T-helper 2 cell treated with Interferon-gamma antibody and Interleukin-4, amounts not matched to agents 5 μg/mL and 100 μg/mL, for 36 hours (primary cell): ENCODE measurements at regions not wholly inside any gene's neighbourhood (a gene's known extent, or its start where the extent isn't known, plus 50 kb on each side); places are given as distances from the start of the nearest gene placed in this dataset.

ENCODE experiments used
- DNase-seq: peaks from one replicate; pipeline ENCODE4 v3.0.0; 2021; ENCODE audit warnings: low spot score
- H3K27ac Mint-ChIP-seq: one replicate; pipeline ENCODE4 v1.8.0; 2021; ENCODE audit warnings: mild to moderate bottlenecking, mixed read lengths
- H3K27me3 Mint-ChIP-seq: one replicate; pipeline ENCODE4 v1.8.0; 2021; ENCODE audit warnings: low read depth, mixed read lengths
- H3K36me3 Mint-ChIP-seq: one replicate; pipeline ENCODE4 v1.8.0; 2021; ENCODE audit warnings: low read depth, mixed read lengths
- H3K4me1 Mint-ChIP-seq: one replicate; pipeline ENCODE4 v1.8.0; 2021; ENCODE audit warnings: low read depth, mixed read lengths
- H3K4me3 Mint-ChIP-seq: one replicate; pipeline ENCODE4 v1.8.0; 2022; ENCODE audit warnings: mild to moderate bottlenecking, moderate library complexity, mixed read lengths
- H3K9me3 Mint-ChIP-seq: one replicate; pipeline ENCODE4 v1.8.0; 2021; ENCODE audit warnings: mixed read lengths

DNA sequence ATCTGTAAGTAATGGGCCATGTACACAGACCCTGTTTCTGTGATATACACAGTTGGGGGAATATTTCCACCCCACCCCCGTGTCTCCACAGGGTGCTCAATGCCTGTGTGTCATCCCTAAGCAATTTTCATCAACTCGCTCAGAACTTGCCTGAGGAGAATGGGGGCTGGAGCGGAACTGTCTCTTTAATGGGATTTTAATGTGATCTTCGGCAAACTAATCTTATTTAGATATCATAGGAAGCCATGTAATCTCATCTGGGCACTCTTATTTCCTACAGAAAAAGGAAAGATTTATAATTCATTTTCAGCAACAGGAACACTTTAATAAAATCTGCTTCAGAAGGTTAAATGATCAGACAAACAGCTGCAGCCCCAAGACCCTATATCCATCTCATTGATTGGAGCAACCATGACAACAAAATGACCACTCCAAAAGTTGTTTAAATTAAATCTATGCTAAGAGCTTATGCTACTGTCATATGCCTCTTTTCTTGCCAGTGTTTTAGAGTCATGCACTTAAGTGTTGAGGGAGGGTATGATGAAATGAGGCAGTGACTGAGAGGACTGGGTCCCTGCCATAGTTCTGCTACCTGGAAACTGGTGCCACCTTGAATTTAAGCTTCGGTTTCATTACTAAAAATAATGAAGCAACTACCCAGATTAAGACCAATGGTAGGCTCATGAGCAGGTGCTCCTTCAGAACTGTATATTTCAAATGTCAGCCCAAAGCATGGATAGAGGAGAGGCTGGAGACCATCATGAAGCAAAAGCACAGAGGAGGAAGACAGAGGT, 183.1 kb upstream of the DDX18 start:
- Mint-ChIP-seq H3K9me3 (no peaks in the 10 kb centered on the region), H3K4me1 (no peaks in the 10 kb centered on the region), H3K36me3 (no peaks in the 10 kb centered on the region), H3K27ac (no peak overlapping the region), H3K27me3 (no peaks in the 10 kb centered on the region), H3K4me3 (no peak overlapping the region)
- no peak for DNase-seq

DNA sequence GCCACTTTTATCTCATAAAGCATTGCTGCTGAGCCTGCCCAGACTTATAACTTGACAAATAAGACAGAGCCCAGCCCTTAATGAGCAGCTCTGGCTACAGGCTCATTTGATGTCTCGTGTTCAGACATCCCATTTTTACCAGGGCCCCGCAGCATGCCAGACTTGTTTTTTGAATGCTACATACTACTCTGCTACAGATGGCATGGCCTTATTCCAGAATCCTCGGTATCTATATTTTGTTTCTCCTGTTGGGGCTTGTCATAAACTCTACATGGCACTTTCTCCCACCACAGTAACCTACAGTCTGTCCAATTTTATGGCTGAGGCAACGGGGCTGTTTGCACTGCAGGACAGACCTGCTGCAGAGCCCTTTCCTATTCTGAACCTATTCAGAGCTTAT, 179.0 kb upstream of the DDX18 start:
- Mint-ChIP-seq H3K36me3 (no peaks in the 10 kb centered on the region), H3K9me3 (peaks cover 3% of the 10 kb centered on the region), H3K4me1 (no peaks in the 10 kb centered on the region), H3K27me3 (no peaks in the 10 kb centered on the region), H3K27ac (no peak overlapping the region), H3K4me3 (no peak overlapping the region)
- no peak for DNase-seq

DNA sequence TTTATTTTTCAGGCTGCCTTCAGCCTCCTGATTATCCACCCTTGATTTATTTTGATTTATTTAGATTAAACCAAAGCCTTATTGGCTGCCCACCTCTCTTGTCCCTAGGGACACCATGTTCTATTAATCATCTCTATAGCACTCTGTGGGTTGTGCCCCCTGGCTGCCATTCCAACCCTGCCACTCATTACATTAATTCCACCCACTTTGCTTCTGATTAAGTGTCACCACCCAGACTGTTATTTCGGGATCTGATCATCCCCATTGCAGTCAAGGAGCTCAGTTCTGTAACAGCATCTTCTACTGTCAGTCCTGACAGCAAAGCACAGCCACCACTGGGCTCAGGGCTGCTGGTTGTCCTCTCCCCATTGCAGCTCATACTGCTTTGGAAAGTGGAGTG, 175.1 kb upstream of the DDX18 start:
- no peak overlapping the region for H3K4me3 Mint-ChIP-seq
- no peaks in the 10 kb centered on the region for H3K4me1 Mint-ChIP-seq
- H3K27me3 Mint-ChIP-seq = no peaks in the 10 kb centered on the region
- H3K9me3 Mint-ChIP-seq = peaks cover 3% of the 10 kb centered on the region
- H3K27ac Mint-ChIP-seq = no peak overlapping the region
- no peaks in the 10 kb centered on the region for H3K36me3 Mint-ChIP-seq
- DNase-seq = no peak

DNA sequence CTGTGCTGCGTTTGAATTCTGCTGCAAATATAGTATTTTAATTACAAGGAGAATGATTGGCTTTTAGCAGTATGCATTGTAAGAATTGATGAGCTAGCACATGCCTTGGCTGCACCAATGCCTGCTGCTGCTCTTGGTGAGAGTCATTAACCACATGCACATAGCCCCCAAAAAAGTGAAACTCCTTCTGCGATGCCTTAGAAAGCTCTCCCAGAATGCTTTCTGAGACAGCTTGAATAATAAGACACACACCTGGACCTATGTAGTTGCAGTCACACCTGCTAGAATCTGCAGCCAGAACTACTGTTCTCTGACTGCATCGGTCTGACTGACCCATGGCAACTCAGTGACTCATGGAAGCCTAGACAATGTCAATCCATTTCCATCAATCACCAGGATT, 170.1 kb upstream of the DDX18 start:
- H3K27me3 Mint-ChIP-seq = no peaks in the 10 kb centered on the region
- H3K36me3 Mint-ChIP-seq = no peaks in the 10 kb centered on the region
- no peak for DNase-seq
- no peak overlapping the region for H3K4me3 Mint-ChIP-seq
- peaks cover 12% of the 10 kb centered on the region for H3K9me3 Mint-ChIP-seq
- H3K4me1 Mint-ChIP-seq = no peaks in the 10 kb centered on the region
- H3K27ac Mint-ChIP-seq = no peak overlapping the region

DNA sequence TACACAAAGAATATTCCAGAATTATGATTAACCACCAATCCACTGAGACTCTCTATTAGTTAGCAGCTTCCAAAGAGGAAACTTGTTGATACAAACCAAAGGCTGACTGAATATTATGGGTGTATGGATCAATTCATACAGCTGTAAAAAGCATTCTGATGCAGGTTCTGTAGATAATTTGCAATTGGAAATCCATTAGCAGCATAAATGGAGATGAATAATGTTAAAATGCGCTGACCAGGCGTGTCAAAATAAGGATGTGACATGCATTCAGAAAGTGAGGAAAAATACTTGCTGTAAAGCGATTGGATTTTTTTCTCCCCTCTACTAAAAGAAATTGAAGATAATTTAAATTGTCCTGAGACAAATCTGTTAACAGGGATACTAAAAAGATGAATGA, 169.0 kb upstream of the DDX18 start:
- Mint-ChIP-seq H3K27ac (no peak overlapping the region), H3K4me3 (no peak overlapping the region), H3K27me3 (no peaks in the 10 kb centered on the region), H3K4me1 (no peaks in the 10 kb centered on the region), H3K9me3 (peaks cover 12% of the 10 kb centered on the region), H3K36me3 (no peaks in the 10 kb centered on the region)
- DNase-seq = no peak

DNA sequence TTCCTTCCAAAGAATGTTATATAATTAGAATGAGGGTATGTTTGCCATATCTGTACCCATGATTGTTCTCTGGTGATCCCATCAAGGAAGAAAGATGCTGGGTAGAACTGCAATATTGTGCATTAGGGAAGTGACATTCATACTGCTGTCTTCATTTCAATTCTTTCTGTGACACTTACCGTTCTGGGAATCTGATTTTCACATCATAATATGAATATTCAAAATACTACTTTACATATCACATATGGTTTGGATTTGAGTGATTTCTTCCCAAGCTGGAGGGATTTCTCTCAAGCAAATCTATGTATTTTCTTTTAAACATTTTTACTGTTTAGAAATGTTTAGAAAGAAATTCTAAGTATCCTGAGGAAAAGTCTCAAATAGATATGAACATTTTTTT, 168.4 kb upstream of the DDX18 start:
- no peaks in the 10 kb centered on the region for H3K27me3 Mint-ChIP-seq
- no peak for DNase-seq
- H3K27ac Mint-ChIP-seq = no peak overlapping the region
- H3K4me1 Mint-ChIP-seq = no peaks in the 10 kb centered on the region
- no peaks in the 10 kb centered on the region for H3K36me3 Mint-ChIP-seq
- peaks cover 12% of the 10 kb centered on the region for H3K9me3 Mint-ChIP-seq
- H3K4me3 Mint-ChIP-seq = no peak overlapping the region

DNA sequence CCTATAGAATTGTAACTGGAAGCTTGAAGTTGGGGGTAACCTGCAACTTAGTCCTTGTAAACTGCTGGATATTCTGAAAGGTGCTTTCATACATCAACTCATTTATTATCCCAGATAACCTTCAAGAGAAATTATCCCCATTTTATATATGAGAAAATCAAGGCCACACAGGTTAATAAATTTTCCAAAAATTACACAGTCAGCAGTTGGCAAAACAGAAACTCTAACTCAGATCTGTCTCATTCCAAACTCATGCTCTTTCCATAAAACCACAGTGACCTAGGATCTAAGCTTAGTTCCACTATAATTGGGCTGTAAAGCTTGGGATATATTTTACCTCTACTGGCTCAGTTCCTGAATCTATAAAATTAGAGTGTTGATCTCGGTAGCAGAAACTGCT, 167.6 kb upstream of the DDX18 start:
- DNase-seq = no peak
- Mint-ChIP-seq H3K4me3 (no peak overlapping the region), H3K4me1 (no peaks in the 10 kb centered on the region), H3K36me3 (no peaks in the 10 kb centered on the region), H3K9me3 (peaks cover 12% of the 10 kb centered on the region), H3K27ac (no peak overlapping the region), H3K27me3 (no peaks in the 10 kb centered on the region)

DNA sequence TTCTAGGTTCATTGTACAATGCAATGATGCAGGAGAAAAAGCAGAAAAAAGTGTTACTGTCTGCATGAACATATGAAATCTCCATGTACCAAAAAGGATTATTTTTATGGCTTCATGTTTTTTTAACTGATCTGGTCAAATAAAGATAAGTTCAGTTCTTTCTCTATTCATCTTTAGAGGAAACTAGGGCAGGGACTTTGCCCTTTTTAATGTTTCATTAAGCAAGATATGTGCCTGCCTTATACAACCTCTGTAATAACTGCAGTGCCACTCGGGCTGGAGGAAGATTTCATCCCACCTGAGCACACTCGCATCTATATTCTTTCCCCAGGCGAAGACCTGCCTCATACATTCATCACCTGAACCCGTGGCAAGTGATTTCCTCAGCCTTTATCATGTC, 157.9 kb upstream of the DDX18 start:
- H3K27me3 Mint-ChIP-seq = no peaks in the 10 kb centered on the region
- no peaks in the 10 kb centered on the region for H3K36me3 Mint-ChIP-seq
- H3K9me3 Mint-ChIP-seq = no peaks in the 10 kb centered on the region
- H3K4me1 Mint-ChIP-seq = no peaks in the 10 kb centered on the region
- H3K27ac Mint-ChIP-seq = no peak overlapping the region
- DNase-seq = no peak
- no peak overlapping the region for H3K4me3 Mint-ChIP-seq

DNA sequence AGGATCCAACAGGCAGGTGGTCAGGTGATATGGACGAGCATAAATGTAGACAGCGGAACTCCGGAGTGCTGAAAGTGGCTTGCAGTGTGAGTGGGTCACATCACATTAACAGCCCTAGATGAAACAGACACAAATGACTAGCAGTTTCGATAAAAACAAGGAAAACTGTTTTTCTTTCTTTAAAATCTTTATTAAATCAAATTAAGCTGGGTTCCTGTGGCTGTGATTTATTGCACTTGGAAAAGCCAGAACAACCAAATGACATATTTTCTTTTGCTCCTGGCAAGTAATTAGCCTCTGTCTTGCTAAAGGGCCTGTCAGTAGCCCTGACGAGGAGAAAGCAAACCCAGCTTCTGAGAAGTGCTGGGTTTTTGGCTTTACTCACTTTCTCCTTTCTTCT, 152.9 kb upstream of the DDX18 start:
- Mint-ChIP-seq H3K27ac (no peak overlapping the region), H3K36me3 (no peaks in the 10 kb centered on the region), H3K4me3 (no peak overlapping the region), H3K27me3 (no peaks in the 10 kb centered on the region), H3K4me1 (no peaks in the 10 kb centered on the region), H3K9me3 (no peaks in the 10 kb centered on the region)
- no peak for DNase-seq

DNA sequence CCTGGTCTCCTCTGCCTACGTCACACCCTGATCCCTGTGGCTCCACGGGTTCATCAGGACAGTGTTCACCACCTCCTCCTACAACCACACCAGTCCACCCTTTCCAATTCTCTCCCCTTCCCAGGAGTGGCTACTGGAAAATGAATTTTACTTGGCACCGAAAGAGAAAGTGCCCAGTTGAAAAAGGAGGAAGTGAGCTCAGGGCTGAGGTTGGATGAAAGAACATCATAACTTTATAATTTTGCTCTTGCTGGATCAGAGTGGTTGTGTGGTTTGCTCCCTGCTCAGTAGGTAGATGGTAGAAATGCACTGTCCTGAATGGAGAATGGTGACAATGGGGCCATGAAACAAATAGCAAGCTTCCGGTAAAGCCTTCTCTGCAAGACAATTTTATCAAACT, 140.3 kb upstream of the DDX18 start:
- Mint-ChIP-seq H3K27me3 (no peaks in the 10 kb centered on the region), H3K9me3 (peaks cover 5% of the 10 kb centered on the region), H3K4me3 (no peak overlapping the region), H3K27ac (no peak overlapping the region), H3K4me1 (no peaks in the 10 kb centered on the region), H3K36me3 (no peaks in the 10 kb centered on the region)
- no peak for DNase-seq

DNA sequence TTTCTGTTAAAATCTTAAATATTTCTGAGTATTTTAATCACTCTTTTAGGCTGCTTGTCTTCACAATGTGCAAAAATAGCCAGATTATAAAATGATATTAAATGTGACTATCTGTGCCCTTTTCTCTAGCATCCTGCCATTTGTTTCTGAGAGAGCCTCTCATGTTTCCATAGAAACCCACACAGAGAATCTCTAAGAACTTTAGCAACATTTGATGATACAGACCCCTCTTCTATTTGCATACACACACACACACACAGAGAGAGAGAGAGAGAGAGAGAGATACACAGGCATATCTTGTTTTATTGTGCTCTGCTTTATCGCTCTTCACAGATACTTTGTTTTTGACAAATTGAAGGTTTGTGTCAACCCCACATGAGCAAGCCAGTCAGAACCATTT, 134.5 kb upstream of the DDX18 start:
- no peaks in the 10 kb centered on the region for H3K36me3 Mint-ChIP-seq
- no peak overlapping the region for H3K27ac Mint-ChIP-seq
- no peak for DNase-seq
- H3K9me3 Mint-ChIP-seq = no peaks in the 10 kb centered on the region
- no peaks in the 10 kb centered on the region for H3K4me1 Mint-ChIP-seq
- no peak overlapping the region for H3K4me3 Mint-ChIP-seq
- no peaks in the 10 kb centered on the region for H3K27me3 Mint-ChIP-seq

DNA sequence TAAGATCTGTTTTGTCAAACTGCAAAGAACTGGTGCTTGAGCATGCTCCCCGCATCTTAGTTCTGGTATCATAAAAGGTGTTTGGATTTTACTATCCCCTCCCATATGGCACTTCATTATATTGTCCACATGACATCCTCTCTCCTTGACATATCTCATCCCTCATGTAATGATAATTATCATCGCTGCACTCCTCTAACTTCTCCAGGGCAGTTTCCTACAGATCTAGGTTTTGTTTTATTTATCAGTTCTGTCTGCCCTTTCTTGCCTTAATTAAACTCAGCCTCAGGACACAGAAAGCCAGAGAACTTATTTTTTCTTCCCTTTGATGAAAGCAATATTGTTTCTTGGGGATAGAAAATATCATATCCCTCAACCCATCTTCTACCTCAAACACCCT, 129.6 kb upstream of the DDX18 start:
- DNase-seq = no peak
- H3K27ac Mint-ChIP-seq = no peak overlapping the region
- H3K4me1 Mint-ChIP-seq = no peaks in the 10 kb centered on the region
- H3K4me3 Mint-ChIP-seq = no peak overlapping the region
- no peaks in the 10 kb centered on the region for H3K9me3 Mint-ChIP-seq
- no peaks in the 10 kb centered on the region for H3K27me3 Mint-ChIP-seq
- H3K36me3 Mint-ChIP-seq = no peaks in the 10 kb centered on the region

DNA sequence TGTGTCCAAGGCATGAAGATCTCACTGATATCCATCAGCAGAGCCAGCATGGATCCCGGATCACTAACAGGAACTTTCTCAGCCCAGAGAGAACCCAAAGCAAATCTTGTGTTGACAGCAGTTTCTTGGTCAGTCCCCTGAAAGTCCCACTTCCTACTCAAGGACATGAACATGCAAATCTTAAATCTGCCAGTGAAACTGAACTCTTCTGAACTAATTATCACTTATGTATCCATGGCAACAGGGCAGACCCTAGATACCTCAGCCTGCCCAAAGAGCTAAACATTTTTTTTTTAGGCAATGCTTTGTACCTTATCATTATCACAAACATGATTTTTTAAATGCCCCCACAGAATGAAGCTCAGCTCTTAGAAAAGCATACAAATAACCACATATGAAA, 127.8 kb upstream of the DDX18 start:
- no peaks in the 10 kb centered on the region for H3K27me3 Mint-ChIP-seq
- H3K4me1 Mint-ChIP-seq = no peaks in the 10 kb centered on the region
- no peaks in the 10 kb centered on the region for H3K9me3 Mint-ChIP-seq
- no peaks in the 10 kb centered on the region for H3K36me3 Mint-ChIP-seq
- no peak overlapping the region for H3K4me3 Mint-ChIP-seq
- DNase-seq = no peak
- no peak overlapping the region for H3K27ac Mint-ChIP-seq

DNA sequence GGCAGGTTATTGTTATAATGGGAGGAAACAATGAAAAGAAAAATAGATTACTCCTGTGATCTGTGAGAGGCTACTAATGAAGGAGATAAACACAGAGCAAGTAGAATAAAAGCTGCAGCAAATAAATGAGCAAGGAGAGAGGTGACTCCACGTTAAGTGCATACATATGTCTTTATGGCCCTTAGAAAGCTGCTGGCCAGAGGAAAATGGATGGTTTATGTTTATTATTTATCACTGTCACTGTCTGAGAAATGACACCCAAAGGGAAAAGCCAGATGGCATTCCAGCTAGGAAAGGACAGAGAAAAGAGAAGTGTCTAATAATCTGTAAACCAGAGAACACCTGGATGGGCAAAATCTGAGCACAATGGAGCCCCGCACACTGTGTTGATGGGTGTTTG, 122.9 kb upstream of the DDX18 start:
- Mint-ChIP-seq H3K27me3 (no peaks in the 10 kb centered on the region), H3K9me3 (no peaks in the 10 kb centered on the region), H3K27ac (no peak overlapping the region), H3K4me1 (no peaks in the 10 kb centered on the region), H3K4me3 (no peak overlapping the region), H3K36me3 (no peaks in the 10 kb centered on the region)
- no peak for DNase-seq

DNA sequence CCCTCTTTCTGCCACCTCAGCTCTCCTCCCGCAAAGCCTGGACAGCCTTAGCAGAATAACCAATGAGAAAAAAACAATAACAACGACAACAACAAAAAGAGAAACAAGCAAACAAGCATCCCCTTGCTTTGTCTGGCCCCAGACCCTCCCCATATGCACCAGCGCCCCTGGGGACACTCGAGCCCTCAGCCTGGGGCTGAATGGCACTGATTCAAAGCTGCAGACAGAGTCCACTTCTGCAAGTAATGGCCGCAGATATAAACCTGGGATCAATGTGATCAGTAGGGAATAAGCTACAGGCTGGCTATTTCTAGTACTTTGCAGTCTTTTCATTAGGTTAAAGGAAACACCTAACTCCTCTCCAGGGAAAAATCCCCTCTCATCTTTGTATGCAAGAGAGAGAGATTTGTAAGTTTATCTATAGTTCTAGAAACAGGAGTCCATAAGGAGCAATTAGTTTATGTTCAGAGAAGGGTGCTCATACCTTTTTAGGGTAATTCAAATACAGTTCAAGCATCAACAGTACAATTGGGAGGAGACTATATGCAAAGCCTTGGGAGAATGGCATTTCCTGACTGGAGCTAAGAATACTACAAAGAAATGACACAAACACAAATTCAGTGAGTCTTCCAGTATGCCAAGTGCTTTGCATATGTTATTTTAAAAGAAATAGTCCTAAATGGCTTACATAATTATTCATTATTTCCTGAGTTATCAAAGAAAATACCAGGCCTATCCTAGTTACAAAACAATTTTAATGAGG, 122.3 kb upstream of the DDX18 start:
- H3K4me3 Mint-ChIP-seq = no peak overlapping the region
- no peak overlapping the region for H3K27ac Mint-ChIP-seq
- H3K4me1 Mint-ChIP-seq = no peaks in the 10 kb centered on the region
- no peak for DNase-seq
- no peaks in the 10 kb centered on the region for H3K36me3 Mint-ChIP-seq
- H3K9me3 Mint-ChIP-seq = no peaks in the 10 kb centered on the region
- no peaks in the 10 kb centered on the region for H3K27me3 Mint-ChIP-seq
